HEK293 (cell line): ENCODE measurements at regions not wholly inside any gene's neighbourhood (a gene's known extent, or its start where the extent isn't known, plus 50 kb on each side); places are given as distances from the start of the nearest gene placed in this dataset.
A peak's percentile ranks its signal among the peaks of the same experiment; 100 is the strongest.

ENCODE experiments used
- CTCF ChIA-PET: fragments of 350-600 bp; formaldehyde crosslinking; extraction: SDS; loops from one replicate; lab custom pipeline; 2021; ENCODE audit warnings: antibody characterized with exemption; lab: Yijun Ruan, JAX
- POLR2A ChIA-PET: fragments of 300-600 bp; formaldehyde crosslinking; extraction: SDS; loops from one replicate; lab custom pipeline; 2020; ENCODE audit warnings: antibody characterized with exemption, inconsistent platforms; lab: Yijun Ruan, JAX
- H3K27ac ChIP-seq: fragments of 200-500 bp; sonication (Bioruptor generic); 2 replicates; pipeline ENCODE4 v1.5.1; 2014; ENCODE audit warnings: low read depth, low read length, control low read depth, inconsistent platforms; ENCODE audit errors: extremely low read depth
- H3K36me3 ChIP-seq, 2 experiments: fragments of 200-500 bp in 1 of 2; sonication (Bioruptor generic) in 1 of 2; 1 replicate in 1 of 2; 2 replicates in 1 of 2; pipeline ENCODE4 v1.5.1; 2014 to 2017; ENCODE audit warnings: inconsistent platforms in 2 of 2, low read length in 2 of 2; ENCODE audit not compliant: control insufficient read depth in 2 of 2, insufficient read depth in 1 of 2
- H3K4me1 ChIP-seq: fragments of 200-500 bp; sonication (Bioruptor generic); 2 replicates; pipeline ENCODE4 v1.5.1; 2014; ENCODE audit warnings: mild to moderate bottlenecking, low read length, inconsistent platforms; ENCODE audit not compliant: control insufficient read depth, insufficient read depth
- H3K4me3 ChIP-seq: 2 replicates; pipeline ENCODE4 v1.5.1; 2011; ENCODE audit warnings: low read depth, mild to moderate bottlenecking, control low read depth, low read length, moderate library complexity
- H3K9me3 ChIP-seq: fragments of 200-500 bp; sonication (Bioruptor generic); 2 replicates; pipeline ENCODE4 v1.5.1; 2014; ENCODE audit warnings: low read depth, low read length, inconsistent platforms; ENCODE audit not compliant: control insufficient read depth, insufficient read depth
- CTCF ChIP-seq: fragments of 450-650 bp; formaldehyde crosslinking; IDR thresholded peaks from 2 replicates; pipeline ENCODE4 v1.5.1; 2016; ENCODE audit warnings: missing biosample characterization, missing genetic modification characterization
- EGR2 ChIP-seq: fragments of 450-650 bp; formaldehyde crosslinking; IDR thresholded peaks from 2 replicates; pipeline ENCODE4 v1.5.1; 2016; ENCODE audit warnings: low read depth, missing biosample characterization, missing genetic modification characterization
- ELK4 ChIP-seq: IDR thresholded peaks from 2 replicates; pipeline ENCODE4 v1.6.1; 2011; ENCODE audit warnings: mild to moderate bottlenecking, low read depth, low read length, borderline replicate concordance
- KLF9 ChIP-seq: fragments of 450-650 bp; formaldehyde crosslinking; IDR thresholded peaks from 2 replicates; pipeline ENCODE4 v1.5.1; 2016; ENCODE audit warnings: missing biosample characterization, missing genetic modification characterization, low read depth
- MEIS1 ChIP-seq: sonication (generic); formaldehyde crosslinking; IDR thresholded peaks from 2 replicates; pipeline ENCODE4 v1.8.1; 2022; ENCODE audit warnings: missing genetic modification reagents, mild to moderate bottlenecking, borderline replicate concordance
- PRDM4 ChIP-seq: fragments of 450-650 bp; formaldehyde crosslinking; IDR thresholded peaks from 2 replicates; pipeline ENCODE4 v1.5.1; 2017; ENCODE audit warnings: missing biosample characterization, missing genetic modification characterization
- REST ChIP-seq: fragments of 450-650 bp; formaldehyde crosslinking; IDR thresholded peaks from 2 replicates; pipeline ENCODE4 v1.5.1; 2016; ENCODE audit warnings: missing biosample characterization, missing genetic modification characterization
- SALL2 ChIP-seq: fragments of 450-650 bp; formaldehyde crosslinking; IDR thresholded peaks from 2 replicates; pipeline ENCODE4 v1.5.0; 2017; ENCODE audit warnings: missing biosample characterization, mild to moderate bottlenecking, missing genetic modification characterization, borderline replicate concordance
- ZBTB1 ChIP-seq: fragments of 450-650 bp; formaldehyde crosslinking; IDR thresholded peaks from 2 replicates; pipeline ENCODE4 v1.5.1; 2016; ENCODE audit warnings: missing biosample characterization, missing genetic modification characterization
- ZBTB20 ChIP-seq: fragments of 450-650 bp; formaldehyde crosslinking; IDR thresholded peaks from 2 replicates; pipeline ENCODE4 v1.5.1; 2016; ENCODE audit warnings: missing biosample characterization, missing genetic modification characterization
- ZBTB7A ChIP-seq: fragments of 450-650 bp; formaldehyde crosslinking; IDR thresholded peaks from 2 replicates; pipeline ENCODE4 v1.5.1; 2016; ENCODE audit warnings: low read depth, missing biosample characterization, missing genetic modification characterization
- ZEB2 ChIP-seq: fragments of 450-650 bp; formaldehyde crosslinking; IDR thresholded peaks from 2 replicates; pipeline ENCODE4 v1.5.1; 2016; ENCODE audit warnings: missing biosample characterization, missing genetic modification characterization
- ZFHX2 ChIP-seq: fragments of 450-650 bp; formaldehyde crosslinking; conservative IDR thresholded peaks from 2 replicates; pipeline ENCODE4 v1.5.1; 2016; ENCODE audit warnings: missing biosample characterization, missing genetic modification characterization
- ZNF121 ChIP-seq: fragments of 450-650 bp; formaldehyde crosslinking; IDR thresholded peaks from 2 replicates; pipeline ENCODE4 v1.5.1; 2016; ENCODE audit warnings: missing biosample characterization, missing genetic modification characterization
- ZNF184 ChIP-seq: fragments of 450-650 bp; IDR thresholded peaks from 2 replicates; pipeline ENCODE4 v1.5.1; 2018; ENCODE audit warnings: missing biosample characterization, mild to moderate bottlenecking, missing genetic modification characterization
- ZNF362 ChIP-seq: fragments of 450-650 bp; formaldehyde crosslinking; IDR thresholded peaks from 2 replicates; pipeline ENCODE4 v1.5.1; 2016; ENCODE audit warnings: missing biosample characterization, missing genetic modification characterization
- ZNF366 ChIP-seq: fragments of 450-650 bp; formaldehyde crosslinking; conservative IDR thresholded peaks from 2 replicates; pipeline ENCODE4 v1.5.1; 2016; ENCODE audit warnings: missing biosample characterization, missing genetic modification characterization
- ZNF404 ChIP-seq: fragments of 450-650 bp; formaldehyde crosslinking; IDR thresholded peaks from 2 replicates; pipeline ENCODE4 v1.5.1; 2017; ENCODE audit warnings: missing biosample characterization, missing genetic modification characterization
- ZNF530 ChIP-seq: fragments of 450-650 bp; formaldehyde crosslinking; IDR thresholded peaks from 2 replicates; pipeline ENCODE4 v1.5.1; 2016; ENCODE audit warnings: low read depth, missing biosample characterization, missing genetic modification characterization
- ZNF654 ChIP-seq: fragments of 450-650 bp; formaldehyde crosslinking; IDR thresholded peaks from 2 replicates; pipeline ENCODE4 v1.5.1; 2016; ENCODE audit warnings: low read depth, missing biosample characterization, missing genetic modification characterization

- TF ChIP-seq REST (tag by site-specific recombination), result no peak
Measured at GRCh38 chr20:22339946-22340345, 244.4 kb downstream of the FOXA2 start (continued).

- Histone ChIP-seq H3K27ac (no peak overlapping the region), H3K4me3 (no peak overlapping the region), H3K9me3 (no peaks in the 10 kb centered on the region), H3K36me3 (no peaks in the 10 kb centered on the region), H3K4me1 (no peaks in the 10 kb centered on the region)
- no peak for TF ChIP-seq ZBTB1 (tag by site-specific recombination)
- TF ChIP-seq ZNF654 (tag by site-specific recombination), result peak; percentile 85
- TF ChIP-seq EGR2 (tag by site-specific recombination), result no peak
- no peak for TF ChIP-seq ZFHX2 (tag by site-specific recombination)
- no peak for TF ChIP-seq ZNF404
- 0 out of 2 replicates have a peak, but pooled peaks have one; percentile 46 for TF ChIP-seq ZNF362 (tag by site-specific recombination)
- 0 out of 2 replicates have a peak, but pooled peaks have one; percentile 56 for TF ChIP-seq CTCF
- CTCF ChIA-PET, result interaction anchor here (0.6 to 6.0 kb wide), 47 partner anchors 9 to 1565 kb away, joined by 3 to 109 read pairs (median 3); no protein-coding TSS in a partner anchor
- POLR2A ChIA-PET, result no interaction called here
Measured at GRCh38 chr20:22339091-22339881, 245.1 kb downstream of the FOXA2 start.

- Histone ChIP-seq H3K27ac (no peak overlapping the region), H3K36me3 (no peaks in the 10 kb centered on the region), H3K4me1 (no peaks in the 10 kb centered on the region), H3K4me3 (no peak overlapping the region), H3K9me3 (no peaks in the 10 kb centered on the region)
- POLR2A ChIA-PET, result no interaction called here
- CTCF ChIA-PET, result interaction anchor here (0.6 to 6.0 kb wide), 37 partner anchors 8 to 1564 kb away, joined by 3 to 109 read pairs (median 3); no protein-coding TSS in a partner anchor
- TF ChIP-seq PRDM4 (tag by site-specific recombination) (no peak), ZBTB7A (tag by site-specific recombination) (no peak), ZEB2 (tag by site-specific recombination) (no peak), SALL2 (tag by site-specific recombination) (no peak), ZNF530 (no peak), ZBTB20 (tag by site-specific recombination) (no peak), ZNF121 (no peak), ZNF362 (tag by site-specific recombination) (no peak), ZNF366 (tag by site-specific recombination) (no peak), ELK4 (no peak), MEIS1 (CRISPR knock-in tag) (no peak), ZNF184 (tag by site-specific recombination) (no peak), KLF9 (no peak)
Measured at GRCh38 chr20:22338140-22338708, 246.1 kb downstream of the FOXA2 start.
